ENCODE measurements at regions not wholly inside any gene's neighbourhood (a gene's known extent, or its start where the extent isn't known, plus 50 kb on each side); places are given as distances from the start of the nearest gene placed in this dataset.

- no peaks in the 10 kb centered on the region for H3F3A ChIP-seq (ENCODE audit: insufficient read depth, low read length)
- H3K9me2 ChIP-seq (ENCODE audit: low read depth, low read length), result no peaks in the 10 kb centered on the region
- H3K4me1 ChIP-seq (ENCODE audit: insufficient read depth, low read length, severe bottlenecking), result no peaks in the 10 kb centered on the region
- no peaks in the 10 kb centered on the region for H3K27me3 ChIP-seq (ENCODE audit: insufficient read depth, low read length)
- TF ChIP-seq EZH2 (IDR thresholded peaks at IDR 0.05; ENCODE audit: borderline replicate concordance, low read length), result no peak
- no peak for TF ChIP-seq CTCF (IDR thresholded peaks at IDR 0.05; ENCODE audit: low read length)
- H3K4me2 ChIP-seq (ENCODE audit: low read length), result no peak overlapping the region
- no peaks in the 10 kb centered on the region for H3K9me3 ChIP-seq (ENCODE audit: low read length)
- no peak overlapping the region for H3K27ac ChIP-seq (ENCODE audit: low read depth, low read length, poor library complexity, severe bottlenecking)
- no peaks in the 10 kb centered on the region for H3K79me2 ChIP-seq (ENCODE audit: insufficient read depth, low read length)
- H4K20me1 ChIP-seq (ENCODE audit: insufficient read depth, low read length), result no peaks in the 10 kb centered on the region
- H3K36me3 ChIP-seq (ENCODE audit: insufficient read depth, low read length), result no peaks in the 10 kb centered on the region
- no peak overlapping the region for H3K4me3 ChIP-seq (ENCODE audit: low read depth, low read length, poor library complexity, severe bottlenecking)
- no peak overlapping the region for H2AFZ ChIP-seq (ENCODE audit: low read length)
- no peak overlapping the region for H3K9ac ChIP-seq (ENCODE audit: low read length)
These were observed 239.9 kb upstream of the SLC10A2 start for GRCh38 chr13:103306163-103306562.

GRCh38 chr13:103303078-103303651, 236.9 kb upstream of the SLC10A2 start:
- Histone ChIP-seq H3K27ac (ENCODE audit: low read depth, low read length, poor library complexity, severe bottlenecking) (no peak overlapping the region), H2AFZ (ENCODE audit: low read length) (no peak overlapping the region), H4K20me1 (ENCODE audit: insufficient read depth, low read length) (no peaks in the 10 kb centered on the region), H3K4me2 (ENCODE audit: low read length) (no peak overlapping the region), H3F3A (ENCODE audit: insufficient read depth, low read length) (no peaks in the 10 kb centered on the region), H3K9me2 (ENCODE audit: low read depth, low read length) (no peaks in the 10 kb centered on the region), H3K9me3 (ENCODE audit: low read length) (no peaks in the 10 kb centered on the region), H3K36me3 (ENCODE audit: insufficient read depth, low read length) (no peaks in the 10 kb centered on the region), H3K4me3 (ENCODE audit: low read depth, low read length, poor library complexity, severe bottlenecking) (no peak overlapping the region), H3K27me3 (ENCODE audit: insufficient read depth, low read length) (no peaks in the 10 kb centered on the region), H3K79me2 (ENCODE audit: insufficient read depth, low read length) (no peaks in the 10 kb centered on the region), H3K4me1 (ENCODE audit: insufficient read depth, low read length, severe bottlenecking) (no peaks in the 10 kb centered on the region), H3K9ac (ENCODE audit: low read length) (no peak overlapping the region)
- TF ChIP-seq EZH2 (IDR thresholded peaks at IDR 0.05; ENCODE audit: borderline replicate concordance, low read length), result no peak
- no peak for TF ChIP-seq CTCF (IDR thresholded peaks at IDR 0.05; ENCODE audit: low read length)

- no peak overlapping the region for H3K27ac ChIP-seq (ENCODE audit: low read depth, low read length, poor library complexity, severe bottlenecking)
- H3K79me2 ChIP-seq (ENCODE audit: insufficient read depth, low read length), result no peaks in the 10 kb centered on the region
- no peaks in the 10 kb centered on the region for H3K9me3 ChIP-seq (ENCODE audit: low read length)
- H3K9ac ChIP-seq (ENCODE audit: low read length), result no peak overlapping the region
- H3K36me3 ChIP-seq (ENCODE audit: insufficient read depth, low read length), result no peaks in the 10 kb centered on the region
- no peaks in the 10 kb centered on the region for H3K9me2 ChIP-seq (ENCODE audit: low read depth, low read length)
- no peaks in the 10 kb centered on the region for H3F3A ChIP-seq (ENCODE audit: insufficient read depth, low read length)
- H2AFZ ChIP-seq (ENCODE audit: low read length), result no peak overlapping the region
- no peaks in the 10 kb centered on the region for H4K20me1 ChIP-seq (ENCODE audit: insufficient read depth, low read length)
- no peaks in the 10 kb centered on the region for H3K27me3 ChIP-seq (ENCODE audit: insufficient read depth, low read length)
- H3K4me1 ChIP-seq (ENCODE audit: insufficient read depth, low read length, severe bottlenecking), result no peaks in the 10 kb centered on the region
- no peak overlapping the region for H3K4me3 ChIP-seq (ENCODE audit: low read depth, low read length, poor library complexity, severe bottlenecking)
- no peak for TF ChIP-seq EZH2 (IDR thresholded peaks at IDR 0.05; ENCODE audit: borderline replicate concordance, low read length)
- H3K4me2 ChIP-seq (ENCODE audit: low read length), result no peak overlapping the region
These were observed 236.5 kb upstream of the SLC10A2 start for GRCh38 chr13:103302676-103303075.

GRCh38 chr13:103299079-103299478, 232.9 kb upstream of the SLC10A2 start:
- Histone ChIP-seq H3K27ac (ENCODE audit: low read depth, low read length, poor library complexity, severe bottlenecking) (no peak overlapping the region), H3K79me2 (ENCODE audit: insufficient read depth, low read length) (no peaks in the 10 kb centered on the region), H3K9me2 (ENCODE audit: low read depth, low read length) (no peaks in the 10 kb centered on the region), H3K4me1 (ENCODE audit: insufficient read depth, low read length, severe bottlenecking) (no peaks in the 10 kb centered on the region), H3K9ac (ENCODE audit: low read length) (no peak overlapping the region), H2AFZ (ENCODE audit: low read length) (no peak overlapping the region), H3K36me3 (ENCODE audit: insufficient read depth, low read length) (no peaks in the 10 kb centered on the region), H3K9me3 (ENCODE audit: low read length) (no peaks in the 10 kb centered on the region; the same call in 1 of the 2 replicates), H3K4me2 (ENCODE audit: low read length) (no peak overlapping the region), H3F3A (ENCODE audit: insufficient read depth, low read length) (no peaks in the 10 kb centered on the region), H3K4me3 (ENCODE audit: low read depth, low read length, poor library complexity, severe bottlenecking) (no peak overlapping the region), H3K27me3 (ENCODE audit: insufficient read depth, low read length) (no peaks in the 10 kb centered on the region), H4K20me1 (ENCODE audit: insufficient read depth, low read length) (no peaks in the 10 kb centered on the region)
- TF ChIP-seq CTCF (IDR thresholded peaks at IDR 0.05; ENCODE audit: low read length) (no peak), EZH2 (IDR thresholded peaks at IDR 0.05; ENCODE audit: borderline replicate concordance, low read length) (no peak)
